HG03280 (cell line): ENCODE measurements at regions not wholly inside any gene's neighbourhood (a gene's known extent, or its start where the extent isn't known, plus 50 kb on each side); places are given as distances from the start of the nearest gene placed in this dataset.

ENCODE experiments used
- ATAC-seq: cut with Tn5 transposase; IDR thresholded peaks from one replicate; pipeline ENCODE4 v1.9.1; 2021; ENCODE audit warnings: mild to moderate bottlenecking, moderate library complexity; ENCODE audit not compliant: unreplicated experiment

GRCh38 chr10:78263521-78263988 lies 229.9 kb downstream of the RPS24 start:
- ATAC-seq: no peak

- ATAC-seq: no peak
Measured at GRCh38 chr10:78264361-78264760, 230.7 kb downstream of the RPS24 start.

- ATAC-seq: no peak
Measured at GRCh38 chr10:78266741-78267469, 233.2 kb downstream of the RPS24 start.

GRCh38 chr10:78267598-78267997 lies 233.9 kb downstream of the RPS24 start:
- ATAC-seq: no peak

- ATAC-seq: no peak
Measured at GRCh38 chr10:78269060-78269459, 235.4 kb downstream of the RPS24 start.

- ATAC-seq: no peak
Measured at GRCh38 chr10:78272329-78272728, 238.7 kb downstream of the RPS24 start.

GRCh38 chr10:78274491-78274890 lies 240.8 kb downstream of the RPS24 start:
- no peak for ATAC-seq

- ATAC-seq: no peak
Measured at GRCh38 chr10:78276139-78276538, 242.5 kb downstream of the RPS24 start.

GRCh38 chr10:78277314-78278057 lies 243.8 kb downstream of the RPS24 start:
- no peak for ATAC-seq

GRCh38 chr10:78278058-78278404 lies 244.4 kb downstream of the RPS24 start:
- ATAC-seq: no peak

GRCh38 chr10:78279756-78280155 lies 246.1 kb downstream of the RPS24 start:
- no peak for ATAC-seq

GRCh38 chr10:78280604-78281003 lies 246.9 kb downstream of the RPS24 start:
- no peak for ATAC-seq

- no peak for ATAC-seq
Measured at GRCh38 chr10:78281627-78282026, 248.0 kb downstream of the RPS24 start.

GRCh38 chr10:78283069-78283682 lies 249.5 kb downstream of the RPS24 start:
- no peak for ATAC-seq

GRCh38 chr10:78284381-78284780 lies 250.7 kb downstream of the RPS24 start:
- no peak for ATAC-seq

GRCh38 chr10:78285226-78285625 lies 251.6 kb downstream of the RPS24 start:
- no peak for ATAC-seq

- no peak for ATAC-seq
Measured at GRCh38 chr10:78286186-78286585, 252.5 kb downstream of the RPS24 start.

GRCh38 chr10:78286668-78287067 lies 253.0 kb downstream of the RPS24 start:
- no peak for ATAC-seq

GRCh38 chr10:78287618-78288017 lies 254.0 kb downstream of the RPS24 start:
- no peak for ATAC-seq

GRCh38 chr10:78288663-78289062 lies 255.0 kb downstream of the RPS24 start:
- ATAC-seq: no peak

GRCh38 chr10:78290131-78290750 lies 256.6 kb downstream of the RPS24 start:
- ATAC-seq: no peak
